ENCODE measurements at regions not wholly inside any gene's neighbourhood (a gene's known extent, or its start where the extent isn't known, plus 50 kb on each side); places are given as distances from the start of the nearest gene placed in this dataset.
A peak's percentile ranks its signal among the peaks of the same experiment; 100 is the strongest.

DNA sequence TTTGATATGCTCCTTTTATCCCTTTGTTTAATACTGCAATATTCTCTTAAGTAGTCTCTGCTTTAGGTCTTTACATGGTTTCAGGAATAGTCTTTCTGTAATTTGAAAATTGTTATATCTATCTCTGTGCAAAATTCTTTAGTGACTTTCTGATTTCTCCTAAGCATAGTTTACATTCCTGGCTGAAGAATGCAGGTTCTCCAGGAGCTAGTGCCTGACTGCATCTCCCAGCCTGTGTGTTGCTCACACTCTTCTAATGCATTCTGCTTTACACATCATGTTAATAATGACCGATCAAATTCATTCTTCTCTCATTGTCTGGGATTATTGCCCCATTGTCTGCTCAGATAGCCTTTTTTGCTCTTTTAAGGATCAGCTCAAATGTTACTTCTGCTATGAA is 1349.2 kb downstream of the DSC3 start:
- no peak for DNase-seq (ENCODE audit: low spot score)

DNA sequence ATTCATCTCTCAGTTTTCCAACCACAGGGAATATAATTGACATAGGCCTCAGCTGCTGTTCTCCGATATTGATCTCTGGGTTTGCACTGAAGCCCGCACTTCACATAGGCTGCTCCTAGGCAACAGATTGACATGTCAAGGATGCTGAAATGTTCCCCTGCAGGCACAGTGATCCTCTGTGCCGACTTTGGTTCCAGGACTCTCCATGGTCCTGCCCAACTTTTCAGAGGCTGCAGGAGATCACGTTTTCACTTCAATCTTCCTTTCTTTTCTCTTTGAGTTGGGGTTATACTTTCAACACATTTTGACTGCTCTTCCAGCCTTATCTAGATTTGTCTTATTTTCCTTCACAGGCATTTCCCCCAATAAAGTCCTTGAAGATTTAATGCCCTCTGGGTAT is 1361.0 kb downstream of the DSC3 start:
- no peak for DNase-seq (ENCODE audit: low spot score)

DNA sequence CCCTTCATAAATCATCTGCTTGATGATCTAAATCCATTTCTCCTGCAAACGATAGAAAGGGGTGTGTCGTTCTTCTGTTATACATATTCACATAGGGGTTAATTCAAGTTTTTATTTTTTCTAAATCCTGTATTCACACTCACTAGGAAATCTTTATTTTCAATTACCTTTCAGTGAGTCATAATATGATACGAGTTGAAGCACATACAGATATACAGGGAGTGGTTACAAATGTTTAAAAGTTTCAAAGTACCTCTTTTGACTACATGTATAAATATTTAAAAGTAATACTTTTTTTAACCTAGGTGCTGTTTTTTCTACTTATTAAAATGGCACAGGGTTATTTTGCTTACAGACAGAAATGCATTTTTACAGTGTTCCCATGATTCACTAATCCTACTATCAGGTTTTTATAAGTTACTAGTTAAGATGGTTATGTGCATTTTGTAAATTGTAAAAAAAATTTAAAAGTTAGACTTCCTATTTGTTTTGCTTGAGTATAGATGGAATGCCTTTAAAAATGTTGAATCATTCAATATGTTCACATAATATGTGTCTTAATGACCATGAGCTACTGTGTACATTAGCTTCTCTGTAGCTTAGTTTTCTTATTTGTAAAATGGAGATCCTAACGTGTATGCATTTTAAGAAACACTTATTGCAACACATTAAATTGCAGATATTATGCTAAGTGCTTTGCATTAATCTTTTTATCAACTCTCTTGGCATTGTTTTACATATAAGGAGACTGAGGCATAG is 1378.1 kb downstream of the DSC3 start:
- no peak for DNase-seq (ENCODE audit: low spot score)

DNA sequence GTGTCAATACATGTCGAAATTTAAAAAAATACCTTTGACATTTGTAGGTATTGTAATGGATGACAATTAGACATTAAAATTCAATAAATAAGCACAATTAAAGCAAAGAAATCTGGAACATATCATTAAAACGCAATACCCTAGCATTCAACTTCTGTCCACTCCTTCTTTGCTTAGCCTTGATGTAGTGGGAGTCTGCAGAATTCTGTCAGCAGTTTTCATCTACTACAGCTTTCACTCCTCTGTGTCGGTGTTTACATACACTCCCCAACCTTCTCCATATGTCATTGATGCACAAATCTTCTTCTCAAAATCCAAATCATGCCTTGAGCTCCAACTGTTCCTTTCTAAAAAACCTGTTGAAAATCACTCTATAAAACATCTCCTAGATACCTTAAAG is 1380.6 kb downstream of the DSC3 start:
- DNase-seq (ENCODE audit: low spot score) = no peak

DNA sequence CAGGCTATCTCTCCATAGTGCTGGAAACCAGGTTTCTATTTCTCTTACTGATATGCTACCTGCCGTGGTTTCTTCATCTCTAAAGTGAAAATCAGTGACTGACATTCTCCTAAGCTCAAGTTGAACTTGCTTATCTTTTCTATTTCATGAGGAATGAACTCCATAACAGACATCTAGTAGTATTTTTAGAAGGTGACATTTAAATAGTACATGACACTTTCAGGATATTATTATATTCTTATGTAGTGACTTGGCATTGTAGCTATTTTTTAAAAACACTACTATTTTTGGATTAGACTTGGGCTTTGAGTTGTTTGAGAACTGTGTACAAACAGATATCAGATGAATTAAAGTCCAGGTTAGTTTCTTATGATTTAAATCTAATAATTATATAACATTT is 1381.8 kb downstream of the DSC3 start:
- DNase-seq (ENCODE audit: low spot score) = no peak

DNA sequence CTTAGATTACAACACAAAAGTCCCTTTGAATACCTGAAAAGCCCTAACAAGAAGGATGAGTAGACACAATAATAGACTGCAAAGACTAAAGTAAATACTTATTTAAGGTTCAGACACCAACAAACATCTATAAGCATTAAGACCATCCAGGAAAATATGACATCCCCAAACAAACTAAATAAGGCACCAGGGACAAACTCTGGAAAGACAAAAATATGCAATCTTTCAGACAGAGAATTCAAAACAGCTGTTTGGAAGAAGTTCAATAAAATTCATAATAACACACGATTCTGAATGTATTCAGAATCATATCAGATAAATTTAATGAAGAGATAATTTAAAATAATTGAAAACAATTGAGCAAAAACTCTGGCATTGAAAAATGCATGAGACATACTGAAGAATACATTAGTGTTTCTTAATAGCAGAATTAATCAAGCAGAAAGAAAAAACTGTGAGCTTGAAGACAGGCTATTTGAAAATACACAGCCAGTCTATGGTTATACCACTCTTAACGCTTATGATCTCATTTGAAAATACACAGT is 1388.8 kb downstream of the DSC3 start:
- no peak for DNase-seq (ENCODE audit: low spot score)

DNA sequence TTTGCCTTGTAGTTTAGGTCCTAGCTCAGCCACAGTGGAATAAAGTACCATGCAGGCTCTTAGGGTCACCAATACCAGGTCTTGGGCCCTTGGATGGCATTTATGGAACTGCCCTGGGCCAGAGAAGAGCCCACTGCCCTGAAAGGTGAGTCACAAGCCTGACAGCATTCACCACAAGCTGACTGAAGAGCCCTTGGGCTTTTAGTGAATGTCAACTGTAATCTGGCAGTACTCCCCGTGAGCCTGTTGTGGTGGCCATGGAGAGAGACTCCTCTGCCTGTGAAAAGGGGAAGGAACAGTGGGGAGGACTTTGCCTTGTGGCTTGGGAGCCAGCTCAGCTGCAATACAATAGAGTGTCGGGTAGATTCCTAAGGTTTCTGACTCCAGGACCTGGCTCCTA is 1389.7 kb downstream of the DSC3 start:
- DNase-seq (ENCODE audit: low spot score) = no peak

DNA sequence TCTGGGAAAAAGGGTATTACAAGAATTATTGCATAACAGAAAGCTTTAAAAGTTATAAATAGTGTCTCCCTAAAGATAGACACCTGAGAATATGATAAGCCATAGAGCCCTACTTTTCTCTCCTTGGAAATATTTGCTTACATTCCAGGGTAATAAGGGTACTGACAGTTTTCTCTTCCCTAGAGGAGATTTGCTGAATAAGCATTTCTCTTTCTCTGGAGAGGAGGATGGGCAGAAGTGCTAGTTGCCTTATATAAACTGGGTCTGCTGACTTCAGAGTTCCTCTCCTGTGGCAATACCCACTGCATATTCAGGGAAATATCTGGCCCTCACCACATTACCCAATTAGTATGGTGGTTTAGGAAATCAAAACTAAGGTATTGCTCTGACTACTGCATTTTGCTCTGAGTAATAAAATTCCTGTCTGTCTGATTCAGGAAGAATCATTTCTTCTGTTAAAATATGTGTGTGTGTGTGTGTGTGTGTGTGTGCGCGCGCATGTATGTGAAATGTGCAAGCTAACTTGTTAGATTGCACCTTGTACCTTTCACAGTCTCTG is 1391.3 kb downstream of the DSC3 start:
- DNase-seq (ENCODE audit: low spot score) = no peak

DNA sequence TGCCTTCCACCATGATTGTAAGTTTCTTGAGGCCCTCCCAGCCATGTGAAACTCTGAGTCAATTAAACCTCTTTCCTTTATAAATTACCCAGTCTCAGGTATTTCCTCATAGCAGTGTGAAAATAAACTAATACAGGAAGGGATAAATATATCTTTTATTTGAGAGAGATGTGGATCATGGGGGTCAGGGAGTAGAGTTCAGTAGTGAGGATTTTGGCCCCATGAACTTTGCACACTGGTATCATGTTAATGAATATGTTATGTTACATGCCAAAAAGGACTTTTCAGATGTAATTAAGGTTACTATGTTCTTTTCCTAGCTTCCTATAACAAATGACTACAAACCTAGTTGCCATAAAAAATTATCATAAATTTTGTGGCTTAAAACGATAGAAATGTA is 1393.7 kb downstream of the DSC3 start:
- DNase-seq (ENCODE audit: low spot score) = no peak

DNA sequence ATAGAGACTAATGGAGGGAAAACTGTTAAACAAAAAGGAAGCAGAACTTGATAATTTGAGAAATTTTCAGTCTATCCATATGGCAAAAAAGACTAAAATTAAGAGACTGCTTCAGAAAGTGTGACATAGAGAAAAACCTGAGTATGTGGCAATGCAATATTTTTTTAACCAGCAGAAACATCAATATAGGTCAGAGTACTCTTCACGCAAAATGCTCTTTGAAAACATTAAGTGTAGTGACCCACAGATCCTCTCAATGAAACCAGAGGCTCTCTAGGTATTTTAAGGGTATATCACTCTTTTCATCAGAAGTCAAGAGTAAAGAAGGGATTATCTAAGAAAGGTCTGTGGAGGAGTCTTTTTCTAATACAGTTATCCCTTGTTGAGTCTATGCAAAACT is 1394.8 kb downstream of the DSC3 start:
- DNase-seq (ENCODE audit: low spot score) = no peak

DNA sequence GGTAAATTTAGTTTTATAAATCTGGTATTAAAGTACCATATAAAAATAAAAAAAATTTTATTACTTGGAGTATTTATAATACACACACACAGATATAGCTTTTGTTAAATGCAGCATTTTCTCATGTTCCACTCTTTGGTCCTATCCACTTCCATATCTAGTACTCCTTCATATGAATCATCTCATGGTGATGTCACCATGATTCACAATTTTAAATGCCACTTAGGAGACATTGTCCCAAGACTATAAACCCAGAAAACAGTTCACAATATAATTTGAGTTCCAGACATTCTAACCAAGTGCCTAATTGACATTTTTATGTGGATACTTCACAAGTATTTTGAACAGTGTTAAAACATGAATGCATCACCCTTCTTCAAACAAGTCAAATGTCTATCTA is 1398.3 kb downstream of the DSC3 start:
- no peak for DNase-seq (ENCODE audit: low spot score)

DNA sequence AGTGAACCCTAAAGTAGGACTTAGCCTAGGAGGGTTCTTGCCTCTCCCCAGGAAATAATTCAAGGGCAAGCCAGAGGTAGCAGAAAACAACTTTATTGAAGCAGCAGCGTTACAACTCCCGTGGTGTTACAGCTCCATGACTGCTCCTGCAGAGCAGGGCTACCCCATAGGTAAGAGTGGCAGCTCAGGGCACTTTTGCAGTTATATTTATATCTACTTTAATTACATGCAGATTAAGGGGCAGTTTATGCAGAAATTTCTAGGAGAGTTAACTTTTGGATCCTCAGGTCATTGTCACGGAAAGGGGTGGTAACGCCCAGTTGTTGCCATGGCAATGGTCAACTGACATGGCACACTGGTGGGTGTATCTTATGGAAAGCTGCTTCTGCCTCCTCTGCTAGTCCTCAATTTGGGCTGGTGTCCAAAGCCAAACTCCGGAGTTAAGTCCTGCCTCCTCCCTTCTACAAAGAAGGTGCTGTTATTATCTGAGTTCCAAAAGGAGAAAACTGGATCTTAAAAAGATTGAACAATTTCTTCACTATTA is 1413.0 kb downstream of the DSC3 start:
- DNase-seq (ENCODE audit: low spot score) = no peak

DNA sequence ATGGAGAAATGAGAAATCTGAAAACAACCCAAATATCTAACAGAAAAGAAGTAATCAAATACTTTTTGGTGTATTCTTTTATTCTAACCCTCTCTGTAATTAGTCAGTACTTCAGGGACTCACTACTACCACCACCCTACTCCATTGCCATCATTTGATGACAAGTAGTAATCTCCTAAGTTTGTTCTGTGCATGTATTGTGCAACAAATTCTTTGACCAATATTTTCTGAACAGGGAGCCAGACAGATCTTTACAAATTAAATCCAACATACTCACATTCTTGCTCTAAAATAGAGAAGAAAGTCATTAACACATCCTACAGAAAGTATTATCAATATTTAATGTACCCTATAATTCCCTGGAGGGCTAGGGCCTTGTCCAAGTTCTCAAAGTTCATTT is 1416.4 kb downstream of the DSC3 start:
- no peak for DNase-seq (ENCODE audit: low spot score)

DNA sequence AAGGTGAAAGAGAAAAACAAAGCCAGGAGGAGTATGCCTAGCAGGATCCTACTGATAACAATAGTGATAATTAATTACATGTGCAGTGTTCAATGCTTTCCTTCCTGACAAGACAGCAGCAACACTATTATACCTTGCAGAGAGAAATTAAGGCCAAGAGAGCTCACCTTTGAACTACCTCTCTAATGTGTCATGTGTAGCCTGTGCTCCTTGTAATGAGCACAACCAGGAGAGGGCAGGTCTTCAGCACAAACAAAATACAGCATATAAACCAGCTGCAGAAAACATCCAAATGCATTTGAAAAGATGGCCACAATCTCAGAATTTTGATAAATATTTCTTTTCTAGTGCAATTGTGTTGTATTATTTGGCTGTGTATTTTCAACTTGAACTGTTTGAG is 1425.7 kb downstream of the DSC3 start:
- no peak for DNase-seq (ENCODE audit: low spot score)

DNA sequence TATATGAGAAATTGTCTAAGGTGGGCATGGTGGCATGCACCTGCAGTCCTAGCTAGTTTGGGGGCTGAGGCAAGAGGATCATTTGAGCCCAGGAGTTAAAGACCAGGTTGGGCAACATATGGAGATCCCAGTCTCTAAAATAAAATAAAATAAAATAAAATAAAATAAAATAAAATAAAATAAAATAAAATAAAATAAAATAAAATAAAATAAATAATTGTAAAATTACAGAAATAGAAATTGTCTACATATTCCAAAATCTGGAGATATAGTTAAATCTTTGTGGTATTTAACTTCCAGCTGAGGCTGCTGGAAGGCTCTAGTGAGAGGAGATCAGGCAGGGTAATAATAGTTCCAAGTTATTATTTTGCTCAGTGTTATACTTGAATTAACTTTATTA is 1432.1 kb upstream of the CDH2 start:
- DNase-seq (ENCODE audit: low spot score) = no peak

DNA sequence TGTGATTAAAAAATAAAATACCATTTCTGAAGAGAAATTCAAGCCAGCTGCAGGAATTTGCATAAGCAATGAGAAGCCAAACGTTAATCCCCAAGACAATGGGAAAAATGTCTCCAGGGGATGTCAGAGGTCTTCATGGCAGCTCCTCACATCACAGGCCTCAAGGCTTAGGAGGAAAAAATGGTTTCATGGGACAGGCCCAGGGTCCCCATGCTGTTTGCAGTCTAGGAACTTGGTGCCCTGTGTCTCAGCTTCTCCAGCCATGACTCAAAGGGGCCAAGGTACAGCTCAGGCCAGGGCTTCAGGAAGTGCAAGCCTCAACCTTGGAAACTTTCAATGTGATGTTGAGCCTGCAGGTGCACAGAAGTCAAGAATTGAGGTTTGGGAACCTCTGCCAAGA is 1428.4 kb upstream of the CDH2 start:
- DNase-seq (ENCODE audit: low spot score) = no peak

DNA sequence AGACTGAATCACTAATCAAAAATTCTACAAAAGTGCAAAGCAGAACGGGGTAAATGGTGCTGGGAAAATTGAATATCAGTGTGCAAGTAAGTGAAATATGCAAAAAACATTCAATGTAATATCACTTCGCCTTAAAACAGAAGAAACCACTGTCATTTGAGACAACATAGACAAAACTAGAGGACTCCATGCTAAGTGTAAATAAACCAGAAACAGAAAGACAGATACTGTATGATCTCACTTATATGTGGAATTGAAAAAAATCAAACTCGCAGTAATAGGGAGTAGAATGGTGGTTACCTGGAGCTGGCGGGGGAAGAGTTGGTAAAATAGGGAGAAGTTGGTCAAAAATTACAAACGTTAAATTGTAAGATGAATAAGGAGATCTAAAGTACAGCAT is 1420.0 kb upstream of the CDH2 start:
- DNase-seq (ENCODE audit: low spot score) = no peak

DNA sequence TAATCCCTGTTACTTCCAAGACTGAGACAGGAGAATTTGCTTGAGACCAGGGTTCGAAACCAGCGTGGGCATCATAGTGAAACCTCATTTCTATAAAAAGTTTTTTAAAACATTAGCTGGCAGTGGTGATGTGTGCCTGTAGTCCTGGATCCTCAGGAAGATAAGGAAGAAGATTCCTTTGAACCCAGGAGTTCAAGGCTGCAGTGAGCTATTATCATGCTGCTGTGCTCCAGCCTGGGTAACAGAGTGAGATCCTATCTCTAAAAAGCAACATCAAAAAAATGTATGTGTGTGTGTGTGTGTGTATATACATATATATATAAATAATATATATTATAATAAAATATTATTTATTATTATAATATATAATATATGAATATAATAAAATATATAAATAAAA is 1417.6 kb upstream of the CDH2 start:
- no peak for DNase-seq (ENCODE audit: low spot score)

DNA sequence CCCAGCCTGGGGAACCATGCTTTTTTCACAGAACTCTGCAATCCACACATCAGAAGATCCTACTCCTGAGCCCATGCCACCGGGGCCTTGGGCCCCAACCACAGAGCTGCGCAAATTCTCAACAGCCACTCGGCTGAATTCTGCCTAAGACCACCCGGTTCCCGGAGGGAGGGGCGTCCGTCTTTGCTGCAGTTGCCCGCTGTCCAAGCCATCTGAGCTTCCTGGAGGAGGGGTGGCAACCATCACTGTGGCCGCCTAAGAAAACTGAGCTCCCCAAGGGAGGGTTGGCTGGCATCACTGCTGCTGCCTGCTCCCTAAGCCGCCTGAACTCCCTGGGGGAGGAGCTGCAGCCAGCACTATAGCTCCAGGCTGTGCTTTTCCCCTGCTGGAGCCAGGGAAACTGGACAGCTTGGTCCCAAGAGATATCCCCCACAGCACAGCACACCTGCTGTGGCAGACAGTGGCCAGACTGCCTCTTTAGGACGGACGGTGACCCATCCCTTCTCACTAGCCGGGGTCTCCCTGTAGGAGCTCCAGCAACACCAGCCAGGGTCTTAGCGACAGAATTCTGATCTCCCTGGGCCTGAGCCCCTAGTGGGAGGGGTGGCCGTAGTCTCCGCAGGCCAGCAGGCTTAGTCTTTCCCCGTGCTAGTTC is 1411.6 kb upstream of the CDH2 start:
- no peak for DNase-seq (ENCODE audit: low spot score)

DNA sequence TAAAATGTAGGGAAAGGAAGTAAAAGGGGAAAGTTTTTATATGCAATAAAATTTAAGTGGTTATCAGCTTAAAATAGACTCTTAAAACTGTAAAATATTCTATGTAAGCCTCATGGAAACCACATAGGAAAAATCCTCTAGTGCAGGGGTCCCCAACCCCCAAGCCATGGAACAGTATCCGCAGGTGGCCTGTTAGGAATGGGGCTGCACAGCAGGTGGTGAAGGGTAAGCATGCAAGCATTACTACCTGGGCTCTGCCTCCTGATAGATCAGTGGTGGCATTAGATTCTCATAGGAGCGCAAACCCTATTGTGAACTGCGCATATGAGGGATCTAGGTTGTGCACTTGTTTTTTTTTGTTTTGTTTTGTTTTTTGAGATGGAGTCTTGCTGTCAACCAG is 1409.3 kb upstream of the CDH2 start:
- DNase-seq (ENCODE audit: low spot score) = no peak

DNA sequence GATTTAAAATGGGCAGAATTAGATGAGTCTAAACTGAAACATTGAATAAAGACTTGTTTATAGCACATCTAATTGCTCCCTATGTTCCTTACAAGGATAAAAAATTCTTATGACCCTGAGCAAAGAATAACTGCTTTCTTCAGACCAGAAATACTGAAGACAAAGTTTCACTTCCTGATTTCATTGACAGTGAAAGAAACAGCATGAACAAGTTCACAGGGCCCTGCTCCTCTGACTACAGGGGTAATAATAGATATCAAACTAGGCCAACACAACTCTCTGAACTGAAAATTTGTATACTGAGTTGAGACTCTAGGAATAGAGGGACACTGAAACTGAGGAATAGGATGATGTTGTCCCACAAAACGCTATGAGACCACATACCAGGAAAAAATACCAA is 1383.3 kb upstream of the CDH2 start:
- DNase-seq (ENCODE audit: low spot score) = peak; percentile 6

DNA sequence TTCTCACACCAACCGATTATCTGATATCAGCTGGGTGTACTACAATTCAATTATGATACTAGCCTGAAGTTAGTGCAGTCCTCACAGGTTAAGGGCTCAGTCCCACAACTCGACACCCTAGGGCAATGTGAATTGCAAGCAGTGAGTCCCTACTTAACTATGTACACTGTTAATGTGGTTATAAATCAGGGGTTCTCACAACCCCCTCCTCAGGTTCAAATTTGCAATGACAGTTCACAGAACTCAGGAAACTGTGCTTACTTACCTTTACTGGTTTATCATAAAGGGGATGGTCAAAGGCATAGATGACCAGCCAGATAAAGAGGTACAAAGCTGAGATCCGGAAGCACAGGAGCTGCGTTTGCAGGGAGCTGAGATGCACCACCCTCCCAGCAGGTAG is 1379.1 kb upstream of the CDH2 start:
- DNase-seq (ENCODE audit: low spot score) = no peak

DNA sequence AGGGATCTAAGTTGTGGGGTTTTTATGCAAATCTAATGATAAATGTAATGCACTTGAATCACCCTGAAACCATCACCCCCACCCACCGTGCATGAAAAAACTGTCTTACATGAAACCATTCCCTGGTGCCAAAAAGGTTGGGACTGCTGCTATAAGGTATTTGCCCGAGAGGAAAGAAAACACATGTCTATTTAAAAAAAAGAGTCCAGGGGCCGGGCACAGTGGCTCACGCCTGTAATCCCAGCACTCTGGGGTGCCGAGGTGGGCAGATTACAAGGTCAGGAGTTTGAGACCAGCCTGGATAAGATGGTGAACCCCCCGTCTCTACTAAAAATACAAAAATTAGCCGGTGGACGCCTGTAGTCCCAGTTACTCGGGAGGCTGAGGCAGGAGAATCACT is 1372.8 kb upstream of the CDH2 start:
- DNase-seq (ENCODE audit: low spot score) = no peak
